SH-SY5Y (cell line): ENCODE measurements at regions not wholly inside any gene's neighbourhood (a gene's known extent, or its start where the extent isn't known, plus 50 kb on each side); places are given as distances from the start of the nearest gene placed in this dataset.

Source experiments
- GATA2 ChIP-seq: IDR thresholded peaks from 2 replicates; pipeline ENCODE4 v1.6.1; 2011; ENCODE audit warnings: mild to moderate bottlenecking, low read depth, low read length
- GATA3 ChIP-seq: IDR thresholded peaks from 2 replicates; pipeline ENCODE4 v1.6.1; 2011; ENCODE audit warnings: low read depth, mild to moderate bottlenecking, low read length, moderate library complexity

- TF ChIP-seq GATA3 = no peak
- no peak for TF ChIP-seq GATA2
Measured at GRCh38 chr21:15472108-15473040, 257.4 kb upstream of the USP25 start.
